Stimulated activated CD4-positive, alpha-beta T cell treated with anti-CD3 and anti-CD28 coated beads, Interleukin-1b, Interleukin-23, amount 100 ng/mL, for 24 hours (primary cell): ENCODE measurements at regions not wholly inside any gene's neighbourhood (a gene's known extent, or its start where the extent isn't known, plus 50 kb on each side); places are given as distances from the start of the nearest gene placed in this dataset.
"Not testable (repeated sequence)": the region's sequence is repeated elsewhere in the genome, so short reads cannot be mapped to it uniquely, and the experiment has no call there.

ENCODE experiments used
- DNase-seq, 4 experiments: peaks; one replicate each; pipeline ENCODE4 v3.0.0-alpha.2; 2020; ENCODE audit warnings: low read depth in 4 of 4, low spot score in 1 of 4

DNA sequence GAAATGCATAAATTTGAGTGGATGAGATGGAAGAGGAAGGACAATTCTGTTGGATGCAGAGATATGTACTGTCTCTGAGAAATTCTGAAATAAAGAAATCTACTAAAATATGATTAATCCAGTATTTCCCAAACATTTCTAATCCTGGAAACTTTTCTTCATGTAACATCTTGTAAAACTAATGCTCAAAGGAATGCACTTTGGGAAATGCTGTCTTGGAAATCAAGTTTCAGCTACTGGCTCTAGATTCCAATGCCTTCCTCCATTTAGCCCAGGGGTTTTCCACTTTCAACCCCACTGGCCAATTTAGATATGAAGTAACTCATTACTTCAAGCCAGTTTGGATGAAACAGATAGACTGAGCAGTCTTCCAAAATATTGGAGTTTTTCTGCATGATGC, 355.1 kb downstream of the TXNL1 start:
- DNase-seq: no peak

DNA sequence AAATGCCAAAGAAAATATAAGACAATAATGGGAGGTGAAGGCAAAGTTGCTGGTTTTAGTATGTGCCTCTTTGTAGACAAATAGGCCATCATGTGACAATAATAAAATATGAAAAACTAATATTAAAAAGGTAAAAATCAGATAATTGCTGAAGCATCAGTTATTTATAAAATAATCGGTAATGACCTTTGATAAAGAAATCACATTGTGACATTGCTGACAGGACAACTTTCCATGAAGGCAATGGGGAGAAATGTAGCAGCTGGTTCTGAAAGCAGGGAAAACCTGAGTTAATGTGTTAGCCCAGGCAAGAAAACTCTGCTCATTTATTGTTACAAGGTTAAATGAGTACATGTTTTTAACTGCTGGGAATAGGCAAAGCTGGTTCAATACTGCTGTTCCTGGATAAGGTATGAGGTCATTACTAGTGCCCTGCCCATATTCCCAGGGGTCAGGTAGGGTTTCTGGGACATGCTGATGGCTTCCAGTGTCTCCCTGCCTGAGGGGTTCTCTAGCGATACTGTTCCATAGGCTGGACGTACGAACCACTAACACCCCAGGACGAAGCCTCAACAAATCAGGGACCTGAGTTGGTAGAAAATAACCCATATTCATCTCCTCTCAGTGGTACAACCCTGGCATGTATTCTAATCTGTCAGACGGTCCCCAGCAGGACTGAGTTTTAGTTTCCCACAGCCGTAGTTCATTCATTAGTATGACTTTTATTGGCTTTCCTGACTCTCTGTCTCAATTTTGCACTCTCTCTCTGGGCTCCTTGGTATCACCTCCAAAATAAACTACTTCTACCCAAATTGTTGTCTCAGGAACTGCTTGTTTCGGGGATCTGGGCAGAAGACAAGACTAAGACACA, 355.9 kb downstream of the TXNL1 start:
- DNase-seq: no peak

- not testable (repeated sequence) for DNase-seq
These were observed 358.6 kb downstream of the TXNL1 start for GRCh38 chr18:56279816-56280215.

GRCh38 chr18:56278421-56279003, 359.9 kb downstream of the TXNL1 start:
- DNase-seq: no peak

- DNase-seq: no peak
These were observed 361.9 kb downstream of the TXNL1 start for GRCh38 chr18:56276466-56276865.

- DNase-seq: no peak
These were observed 364.7 kb downstream of the TXNL1 start for GRCh38 chr18:56273541-56274219.

- DNase-seq: no peak
These were observed 367.6 kb downstream of the TXNL1 start for GRCh38 chr18:56270671-56271250.

- DNase-seq: no peak
These were observed 368.4 kb downstream of the TXNL1 start for GRCh38 chr18:56269958-56270357.

DNA sequence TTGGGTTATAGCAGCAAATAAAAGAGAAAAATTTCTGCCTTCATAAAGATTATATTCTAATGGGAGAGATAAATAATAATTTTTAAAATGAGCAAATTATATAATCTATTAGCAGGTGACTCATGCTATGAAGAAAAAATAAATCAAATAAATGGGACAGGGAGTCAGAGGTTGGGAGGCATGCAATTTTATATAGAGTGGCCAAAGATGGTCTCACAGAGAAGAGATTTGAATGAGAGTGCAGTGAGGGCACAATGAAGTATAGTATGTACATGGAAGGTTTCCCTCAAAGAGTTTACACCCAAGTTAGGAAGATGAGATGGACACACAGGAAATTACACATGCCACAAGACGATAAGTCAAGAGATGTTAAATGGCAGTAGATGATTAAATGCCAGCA, 369.4 kb downstream of the TXNL1 start:
- no peak for DNase-seq

GRCh38 chr18:56267334-56267733, 371.1 kb downstream of the TXNL1 start:
- DNase-seq: no peak

DNA sequence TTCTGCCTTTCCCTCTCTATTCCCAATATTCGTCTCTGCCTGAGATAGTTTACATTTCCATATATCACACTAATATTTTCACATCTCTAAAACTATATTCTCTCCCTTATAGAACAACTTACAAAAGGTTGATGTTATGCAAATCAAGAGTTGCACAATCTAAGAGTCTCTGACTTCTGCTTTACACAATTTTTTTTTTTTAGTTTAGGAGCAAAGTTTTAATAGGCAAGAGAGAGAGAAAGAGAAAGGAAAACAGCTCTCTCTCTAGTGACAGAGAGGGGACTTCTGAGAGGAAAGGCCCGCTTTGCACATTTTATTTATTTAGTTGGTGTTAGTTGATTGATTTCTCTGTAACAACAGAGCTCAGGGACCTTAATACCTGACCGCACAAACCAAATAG, 380.2 kb downstream of the TXNL1 start:
- DNase-seq: no peak

- no peak for DNase-seq
These were observed 381.2 kb downstream of the TXNL1 start for GRCh38 chr18:56257205-56257604.

DNA sequence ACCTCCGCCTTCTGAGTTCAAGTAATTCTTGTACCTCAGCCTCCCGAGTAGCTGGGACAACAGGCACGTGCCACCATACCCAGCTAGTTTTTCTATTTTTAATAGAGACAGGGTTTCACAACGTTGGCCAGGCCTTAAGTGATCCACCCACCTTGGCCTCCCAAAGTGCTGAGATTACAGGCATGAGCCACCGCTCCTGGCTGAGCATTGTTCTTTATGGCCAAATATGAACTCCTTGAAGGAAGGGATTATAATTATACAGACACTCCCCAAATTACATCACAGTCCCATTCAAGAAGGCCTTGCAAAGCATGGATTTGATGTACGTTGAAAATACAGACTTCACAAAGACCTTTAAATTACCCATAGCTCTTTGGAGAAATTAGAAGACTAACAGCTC, 381.7 kb downstream of the TXNL1 start:
- no peak for DNase-seq

DNA sequence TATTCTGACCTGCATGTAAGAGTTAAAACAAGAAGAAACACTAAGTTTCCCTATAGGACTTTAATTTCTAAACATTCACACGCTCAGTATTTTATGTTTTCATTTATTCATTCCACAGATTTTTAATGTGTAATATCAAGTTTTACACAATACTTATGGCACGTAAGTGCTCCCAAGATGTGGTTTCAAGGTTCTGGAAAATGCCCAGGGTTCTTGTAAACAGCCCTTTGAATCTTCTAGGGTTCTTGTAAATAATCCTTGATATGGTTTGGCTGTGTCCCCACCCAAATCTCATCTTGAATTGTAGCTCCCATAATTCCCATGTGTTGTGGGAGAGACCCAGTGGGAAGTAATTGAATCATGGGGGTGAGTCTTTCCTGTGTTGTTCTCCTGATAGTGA, 383.0 kb downstream of the TXNL1 start:
- no peak for DNase-seq

- no peak for DNase-seq
These were observed 385.9 kb downstream of the TXNL1 start for GRCh38 chr18:56252456-56252855.

GRCh38 chr18:56248610-56249235, 389.7 kb downstream of the TXNL1 start:
- DNase-seq: no peak

GRCh38 chr18:56246916-56247315, 391.5 kb downstream of the TXNL1 start:
- DNase-seq: no peak

- no peak for DNase-seq
These were observed 392.4 kb downstream of the TXNL1 start for GRCh38 chr18:56245866-56246580.

GRCh38 chr18:56240405-56240804, 398.0 kb downstream of the TXNL1 start:
- no peak for DNase-seq

DNA sequence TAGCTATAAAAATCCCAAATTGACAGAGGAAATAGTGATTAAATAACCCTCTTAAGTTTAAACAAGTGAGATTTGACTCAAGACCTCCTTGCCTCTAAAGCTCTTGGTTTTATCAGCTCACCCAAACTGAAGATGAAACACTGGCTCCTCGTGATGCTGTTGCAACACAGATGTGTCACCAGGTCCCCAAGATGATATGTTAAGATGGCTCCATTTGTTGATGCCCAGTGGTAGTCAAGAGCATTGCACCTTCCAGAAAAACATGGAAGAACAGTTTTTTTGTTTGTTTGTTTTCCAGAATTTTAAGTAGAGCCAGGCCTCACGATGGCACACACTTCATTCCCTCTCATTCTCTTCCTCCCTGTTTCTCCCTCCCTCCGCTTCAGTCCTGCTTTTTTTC, 399.8 kb downstream of the TXNL1 start:
- DNase-seq: no peak
